HEK293 (cell line): ENCODE measurements at regions not wholly inside any gene's neighbourhood (a gene's known extent, or its start where the extent isn't known, plus 50 kb on each side); places are given as distances from the start of the nearest gene placed in this dataset.

Experiments used
- HOXC10 ChIP-seq: sonication (generic); formaldehyde crosslinking; IDR thresholded peaks from 2 replicates; pipeline ENCODE4 v1.8.1; 2023; ENCODE audit warnings: mild to moderate bottlenecking, missing genetic modification reagents
- TRIM28 ChIP-seq: IDR thresholded peaks from 2 replicates; pipeline ENCODE4 v1.6.1; 2011; ENCODE audit warnings: low read length, control low read depth, borderline replicate concordance
- ZFP3 ChIP-seq: fragments of 450-650 bp; formaldehyde crosslinking; IDR thresholded peaks from 2 replicates; pipeline ENCODE4 v1.5.1; 2016; ENCODE audit warnings: low read depth, missing biosample characterization, missing genetic modification characterization
- ZNF146 ChIP-seq: fragments of 450-650 bp; formaldehyde crosslinking; IDR thresholded peaks from 2 replicates; pipeline ENCODE4 v1.5.1; 2016; ENCODE audit warnings: missing biosample characterization, missing genetic modification characterization

DNA sequence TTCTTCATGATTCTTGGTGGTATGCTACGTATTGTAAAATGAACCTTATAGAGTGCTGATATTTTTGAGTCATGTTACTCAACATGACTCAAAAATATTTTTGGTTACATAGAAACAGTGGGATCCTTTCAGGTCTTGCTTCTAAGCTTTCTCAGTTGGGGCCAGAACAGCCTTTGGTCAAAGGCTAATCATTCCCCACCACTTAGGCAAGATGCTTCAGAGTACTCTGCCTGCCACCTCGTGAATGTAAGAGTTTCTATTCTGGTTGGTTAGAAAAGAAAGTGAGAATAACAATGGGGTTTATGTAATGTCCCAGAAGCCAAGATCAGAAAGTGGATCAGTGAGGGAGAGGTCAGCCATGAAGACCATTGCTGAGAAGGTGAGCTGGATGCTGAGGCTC lies 327.8 kb downstream of the TCERG1L start:
- TF ChIP-seq ZFP3 (tag by site-specific recombination) (no peak), ZNF146 (tag by site-specific recombination) (no peak), TRIM28 (no peak), HOXC10 (CRISPR knock-in tag) (no peak)
